ENCODE measurements at regions not wholly inside any gene's neighbourhood (a gene's known extent, or its start where the extent isn't known, plus 50 kb on each side); places are given as distances from the start of the nearest gene placed in this dataset.

GRCh38 chr2:207467716-207468347 is 61.9 kb upstream of the CREB1 start:
- H3K36me3 Mint-ChIP-seq: no peaks in the 10 kb centered on the region
- DNase-seq (peak in 1 of 3 donors; percentile 39), ATAC-seq (ENCODE audit: low read depth in 2 of 2) (peak in 1 of 2 donors; percentile 14)
- no peaks in the 10 kb centered on the region for H3K4me1 ChIP-seq (ENCODE audit: control insufficient read depth, insufficient read depth, low read length, poor library complexity, severe bottlenecking)
- no peaks in the 10 kb centered on the region for H3K9me3 Mint-ChIP-seq
- no peak overlapping the region for H3K4me3 ChIP-seq (ENCODE audit: low read depth, low read length)
- H3K27me3 Mint-ChIP-seq: no peaks in the 10 kb centered on the region
- no peaks in the 10 kb centered on the region for H3K27me3 ChIP-seq (ENCODE audit: control insufficient read depth, insufficient read depth, low read length)
- no peaks in the 10 kb centered on the region for H3K9me3 ChIP-seq (ENCODE audit: control insufficient read depth in 2 of 2, low read length in 2 of 2)
- H3K4me3 Mint-ChIP-seq: no peak overlapping the region
- no peaks in the 10 kb centered on the region for H3K36me3 ChIP-seq (ENCODE audit: control insufficient read depth, insufficient read depth, low read length)
- peaks cover 0 to 5% (median 0%) of the 10 kb centered on the region in 4 donors for H3K4me1 Mint-ChIP-seq
- peak overlapping the region in 1 of 3 donors; percentile 50 for H3K27ac Mint-ChIP-seq
- no peak overlapping the region for H3K27ac ChIP-seq (ENCODE audit: insufficient read depth, low read length, poor library complexity, severe bottlenecking)

- Mint-ChIP-seq H3K9me3 (no peaks in the 10 kb centered on the region), H3K4me3 (no peak overlapping the region), H3K36me3 (no peaks in the 10 kb centered on the region), H3K4me1 (peaks cover 0 to 3% (median under 1%) of the 10 kb centered on the region in 4 donors), H3K27ac (peak overlapping the region in 2 of 3 donors; percentile 33 to 50), H3K27me3 (no peaks in the 10 kb centered on the region)
- no peaks in the 10 kb centered on the region for H3K9me3 ChIP-seq (ENCODE audit: control insufficient read depth in 2 of 2, low read length in 2 of 2)
- H3K27me3 ChIP-seq (ENCODE audit: control insufficient read depth, insufficient read depth, low read length): no peaks in the 10 kb centered on the region
- ATAC-seq (ENCODE audit: low read depth in 2 of 2) (no peak), DNase-seq (no peak)
- H3K27ac ChIP-seq (ENCODE audit: insufficient read depth, low read length, poor library complexity, severe bottlenecking): no peak overlapping the region
- no peak overlapping the region for H3K4me3 ChIP-seq (ENCODE audit: low read depth, low read length)
- H3K4me1 ChIP-seq (ENCODE audit: control insufficient read depth, insufficient read depth, low read length, poor library complexity, severe bottlenecking): no peaks in the 10 kb centered on the region
- no peaks in the 10 kb centered on the region for H3K36me3 ChIP-seq (ENCODE audit: control insufficient read depth, insufficient read depth, low read length)
These were observed 61.3 kb upstream of the CREB1 start for GRCh38 chr2:207468488-207468887.

- H3K4me1 ChIP-seq (ENCODE audit: control insufficient read depth, insufficient read depth, low read length, poor library complexity, severe bottlenecking): no peaks in the 10 kb centered on the region
- DNase-seq (no peak), ATAC-seq (ENCODE audit: low read depth in 2 of 2) (no peak)
- no peaks in the 10 kb centered on the region for H3K27me3 ChIP-seq (ENCODE audit: control insufficient read depth, insufficient read depth, low read length)
- Mint-ChIP-seq H3K36me3 (no peaks in the 10 kb centered on the region), H3K9me3 (no peaks in the 10 kb centered on the region), H3K4me1 (peaks cover 0 to 3% (median 1%) of the 10 kb centered on the region in 4 donors), H3K4me3 (no peak overlapping the region), H3K27ac (no peak overlapping the region), H3K27me3 (no peaks in the 10 kb centered on the region)
- H3K9me3 ChIP-seq (ENCODE audit: control insufficient read depth in 2 of 2, low read length in 2 of 2): no peaks in the 10 kb centered on the region
- H3K36me3 ChIP-seq (ENCODE audit: control insufficient read depth, insufficient read depth, low read length): no peaks in the 10 kb centered on the region
- H3K4me3 ChIP-seq (ENCODE audit: low read depth, low read length): no peak overlapping the region
- H3K27ac ChIP-seq (ENCODE audit: insufficient read depth, low read length, poor library complexity, severe bottlenecking): no peak overlapping the region
These were observed 60.3 kb upstream of the CREB1 start for GRCh38 chr2:207469451-207469850.

- DNase-seq (no peak), ATAC-seq (ENCODE audit: low read depth in 2 of 2) (no peak)
- no peak overlapping the region for H3K4me3 Mint-ChIP-seq
- Histone ChIP-seq H3K36me3 (ENCODE audit: control insufficient read depth, insufficient read depth, low read length) (no peaks in the 10 kb centered on the region), H3K4me1 (ENCODE audit: control insufficient read depth, insufficient read depth, low read length, poor library complexity, severe bottlenecking) (peaks cover 5% of the 10 kb centered on the region), H3K27ac (ENCODE audit: insufficient read depth, low read length, poor library complexity, severe bottlenecking) (no peak overlapping the region), H3K4me3 (ENCODE audit: low read depth, low read length) (no peak overlapping the region), H3K9me3 (ENCODE audit: control insufficient read depth in 2 of 2, low read length in 2 of 2) (no peaks in the 10 kb centered on the region), H3K27me3 (ENCODE audit: control insufficient read depth, insufficient read depth, low read length) (no peaks in the 10 kb centered on the region)
- H3K36me3 Mint-ChIP-seq: no peaks in the 10 kb centered on the region
- H3K27ac Mint-ChIP-seq: no peak overlapping the region
- peaks cover 3 to 10% (median 6%) of the 10 kb centered on the region in 4 donors for H3K4me1 Mint-ChIP-seq
- H3K9me3 Mint-ChIP-seq: no peaks in the 10 kb centered on the region
- no peaks in the 10 kb centered on the region for H3K27me3 Mint-ChIP-seq
These were observed 59.6 kb upstream of the CREB1 start for GRCh38 chr2:207469943-207470729.

- H3K9me3 ChIP-seq (ENCODE audit: control insufficient read depth in 2 of 2, low read length in 2 of 2): no peaks in the 10 kb centered on the region
- Mint-ChIP-seq H3K36me3 (no peaks in the 10 kb centered on the region), H3K9me3 (no peaks in the 10 kb centered on the region), H3K4me3 (no peak overlapping the region), H3K4me1 (peaks cover 4 to 12% (median 7%) of the 10 kb centered on the region in 4 donors), H3K27me3 (no peaks in the 10 kb centered on the region), H3K27ac (peak overlapping the region in 2 of 3 donors; percentile 59 to 72)
- no peak overlapping the region for H3K4me3 ChIP-seq (ENCODE audit: low read depth, low read length)
- H3K4me1 ChIP-seq (ENCODE audit: control insufficient read depth, insufficient read depth, low read length, poor library complexity, severe bottlenecking): peaks cover 5% of the 10 kb centered on the region
- ATAC-seq (ENCODE audit: low read depth in 2 of 2): no peak
- no peak for DNase-seq
- H3K36me3 ChIP-seq (ENCODE audit: control insufficient read depth, insufficient read depth, low read length): no peaks in the 10 kb centered on the region
- no peak overlapping the region for H3K27ac ChIP-seq (ENCODE audit: insufficient read depth, low read length, poor library complexity, severe bottlenecking)
- H3K27me3 ChIP-seq (ENCODE audit: control insufficient read depth, insufficient read depth, low read length): no peaks in the 10 kb centered on the region
These were observed 58.5 kb upstream of the CREB1 start for GRCh38 chr2:207471261-207471660.

- no peak overlapping the region for H3K27ac ChIP-seq (ENCODE audit: insufficient read depth, low read length, poor library complexity, severe bottlenecking)
- H3K27me3 Mint-ChIP-seq: no peaks in the 10 kb centered on the region
- no peak for DNase-seq
- no peaks in the 10 kb centered on the region for H3K9me3 Mint-ChIP-seq
- H3K4me3 ChIP-seq (ENCODE audit: low read depth, low read length): no peak overlapping the region
- no peaks in the 10 kb centered on the region for H3K27me3 ChIP-seq (ENCODE audit: control insufficient read depth, insufficient read depth, low read length)
- H3K36me3 ChIP-seq (ENCODE audit: control insufficient read depth, insufficient read depth, low read length): no peaks in the 10 kb centered on the region
- H3K27ac Mint-ChIP-seq: peak overlapping the region in 1 of 3 donors; percentile 69
- H3K36me3 Mint-ChIP-seq: no peaks in the 10 kb centered on the region
- no peaks in the 10 kb centered on the region for H3K9me3 ChIP-seq (ENCODE audit: control insufficient read depth in 2 of 2, low read length in 2 of 2)
- H3K4me1 ChIP-seq (ENCODE audit: control insufficient read depth, insufficient read depth, low read length, poor library complexity, severe bottlenecking): peaks cover 5% of the 10 kb centered on the region
- H3K4me3 Mint-ChIP-seq: no peak overlapping the region
- peaks cover 4 to 12% (median 7%) of the 10 kb centered on the region in 4 donors for H3K4me1 Mint-ChIP-seq
- ATAC-seq (ENCODE audit: low read depth in 2 of 2): no peak
These were observed 57.3 kb upstream of the CREB1 start for GRCh38 chr2:207472343-207473048.

- Histone ChIP-seq H3K36me3 (ENCODE audit: control insufficient read depth, insufficient read depth, low read length) (no peaks in the 10 kb centered on the region), H3K27me3 (ENCODE audit: control insufficient read depth, insufficient read depth, low read length) (no peaks in the 10 kb centered on the region), H3K27ac (ENCODE audit: insufficient read depth, low read length, poor library complexity, severe bottlenecking) (no peak overlapping the region), H3K9me3 (ENCODE audit: control insufficient read depth in 2 of 2, low read length in 2 of 2) (no peaks in the 10 kb centered on the region), H3K4me1 (ENCODE audit: control insufficient read depth, insufficient read depth, low read length, poor library complexity, severe bottlenecking) (peaks cover 5% of the 10 kb centered on the region), H3K4me3 (ENCODE audit: low read depth, low read length) (no peak overlapping the region)
- no peaks in the 10 kb centered on the region for H3K27me3 Mint-ChIP-seq
- no peaks in the 10 kb centered on the region for H3K9me3 Mint-ChIP-seq
- no peaks in the 10 kb centered on the region for H3K36me3 Mint-ChIP-seq
- peak overlapping the region in 1 of 3 donors; percentile 69 for H3K27ac Mint-ChIP-seq
- peak; percentile 31 to 53 for ATAC-seq (ENCODE audit: low read depth in 2 of 2)
- peak overlapping the region in 1 of 4 donors; percentile 33 for H3K4me3 Mint-ChIP-seq
- peak in 2 of 3 donors; percentile 38 to 80 for DNase-seq
- peaks cover 4 to 12% (median 6%) of the 10 kb centered on the region in 4 donors for H3K4me1 Mint-ChIP-seq
These were observed 56.5 kb upstream of the CREB1 start for GRCh38 chr2:207473049-207473930.
